Right lobe of liver (tissue), 6 donors: ENCODE measurements at regions not wholly inside any gene's neighbourhood (a gene's known extent, or its start where the extent isn't known, plus 50 kb on each side); places are given as distances from the start of the nearest gene placed in this dataset.

Experiments used
- ATAC-seq, 4 donors: fragments of 200-7000 bp; cut with Tn5 transposase; one replicate each; pipeline ENCODE4 v1.9.1; 2020; ENCODE audit warnings: mild to moderate bottlenecking in 4 of 4, moderate library complexity in 4 of 4
- DNase-seq, 3 donors: peaks; one replicate each; pipeline ENCODE4 v3.0.0-alpha.2; 2020
- H3K27ac ChIP-seq, 3 donors: fragments of 200-600 bp; one replicate each; pipeline ENCODE4 v1.8.0; 2022
- H3K27me3 ChIP-seq, 2 donors: fragments of 200-600 bp; one replicate each; pipeline ENCODE4 v1.8.0; 2022
- H3K36me3 ChIP-seq, 4 donors: fragments of 200-600 bp; sonication (generic) in 1 of 4; one replicate each; pipeline versions ENCODE4 v1.5.1 to v1.8.0; 2017 to 2022; ENCODE audit warnings: control low read depth in 1 of 4
- H3K4me1 ChIP-seq, 4 donors: fragments of 200-600 bp; sonication (generic) in 1 of 4; one replicate each; pipeline versions ENCODE4 v1.5.1 to v1.8.0; 2017 to 2022; ENCODE audit warnings: control low read depth in 1 of 4
- H3K4me3 ChIP-seq, 3 donors: fragments of 200-600 bp; one replicate each; pipeline ENCODE4 v1.8.0; 2022
- H3K9me3 ChIP-seq, 4 donors: fragments of 200-600 bp; sonication (generic) in 1 of 4; one replicate each; pipeline versions ENCODE4 v1.5.1 to v1.8.0; 2017 to 2022; ENCODE audit warnings: control low read depth in 1 of 4
- CTCF ChIP-seq, 4 donors: fragments of 200-600 bp in 3 of 4; fragments of 450-650 bp in 1 of 4; IDR thresholded peaks; one replicate each; pipeline versions ENCODE4 v1.5.1 to v1.8.0; 2016 to 2022; ENCODE audit warnings: antibody characterized with exemption in 4 of 4, mild to moderate bottlenecking in 2 of 4
- POLR2A ChIP-seq: fragments of 450-650 bp; IDR thresholded peaks from one replicate; pipeline ENCODE4 v1.6.1; 2017; ENCODE audit warnings: antibody characterized with exemption, mild to moderate bottlenecking
- WGBS: methylation state at CpG from one replicate; pipeline ENCODE4 v1.1.6; 2018; ENCODE audit warnings: low coverage, low lambda C conversion rate; ENCODE audit not compliant: insufficient coverage; ENCODE audit errors: missing lambda C conversion rate; 5-methylcytosine and 5-hydroxymethylcytosine counted together
- intact Hi-C, 2 donors: fragments of 100-400 bp; cut with DNase I; formaldehyde crosslinking; loops; one replicate each; pipeline versions ENCODE4 v1.11.2 to v1.14.1; 2022
- donor health status: DM: no; HTN: yes; CAD: no.
- donor health status: DM: no; HTN: no; CAD: no.
- donor health status: DM: no; HTN: no; CAD: no.
- donor health status: DM: no; HTN: yes; CAD: no.
- donor health status: DM: no; HTN: yes; CAD: no.

GRCh38 chr3:87468938-87469337 is 192.6 kb upstream of the POU1F1 start:
- H3K4me3 ChIP-seq = no peak overlapping the region
- DNase-seq (no peak), ATAC-seq (no peak)
- no peaks in the 10 kb centered on the region for H3K4me1 ChIP-seq
- intact Hi-C loops = no loop called here
- H3K27ac ChIP-seq = no peak overlapping the region
- TF ChIP-seq POLR2A (no peak), CTCF (IDR thresholded peaks at IDR 0.05) (no peak)
- H3K36me3 ChIP-seq = no peaks in the 10 kb centered on the region
- no peaks in the 10 kb centered on the region for H3K27me3 ChIP-seq
- no peaks in the 10 kb centered on the region for H3K9me3 ChIP-seq

GRCh38 chr3:87468235-87468634 is 191.9 kb upstream of the POU1F1 start:
- no peaks in the 10 kb centered on the region for H3K27me3 ChIP-seq
- DNase-seq = no peak
- intact Hi-C loops = no loop called here
- H3K27ac ChIP-seq = no peak overlapping the region
- WGBS = 4% methylated on average over 2 of the region's 2 CpGs
- TF ChIP-seq CTCF (IDR thresholded peaks at IDR 0.05) (no peak), POLR2A (no peak)
- H3K4me3 ChIP-seq = no peak overlapping the region
- no peak for ATAC-seq
- H3K36me3 ChIP-seq = no peaks in the 10 kb centered on the region
- H3K9me3 ChIP-seq = no peaks in the 10 kb centered on the region
- no peaks in the 10 kb centered on the region for H3K4me1 ChIP-seq

GRCh38 chr3:87462228-87462627 is 185.8 kb upstream of the POU1F1 start:
- no peak overlapping the region for H3K27ac ChIP-seq
- intact Hi-C loops = no loop called here
- no peak overlapping the region for H3K4me3 ChIP-seq
- ATAC-seq = no peak
- no peaks in the 10 kb centered on the region for H3K36me3 ChIP-seq
- H3K27me3 ChIP-seq = no peaks in the 10 kb centered on the region
- no peaks in the 10 kb centered on the region for H3K9me3 ChIP-seq
- no peaks in the 10 kb centered on the region for H3K4me1 ChIP-seq
- TF ChIP-seq POLR2A = no peak
- no peak for DNase-seq

- Histone ChIP-seq H3K36me3 (no peaks in the 10 kb centered on the region), H3K4me3 (no peak overlapping the region), H3K9me3 (no peaks in the 10 kb centered on the region), H3K27me3 (no peaks in the 10 kb centered on the region), H3K27ac (no peak overlapping the region), H3K4me1 (no peaks in the 10 kb centered on the region)
- 52% methylated on average over 2 of the region's 2 CpGs for WGBS
- intact Hi-C loops = no loop called here
- no peak for TF ChIP-seq POLR2A
- TF ChIP-seq CTCF (IDR thresholded peaks at IDR 0.05) = no peak
- ATAC-seq (no peak), DNase-seq (no peak)
Observed at GRCh38 chr3:87461443-87461842, 185.1 kb upstream of the POU1F1 start.

GRCh38 chr3:87461036-87461435 is 184.7 kb upstream of the POU1F1 start:
- intact Hi-C loops = no loop called here
- WGBS = 37% methylated on average over 3 of the region's 3 CpGs
- H3K9me3 ChIP-seq = no peaks in the 10 kb centered on the region
- ATAC-seq (no peak), DNase-seq (no peak)
- TF ChIP-seq CTCF (IDR thresholded peaks at IDR 0.05) (no peak), POLR2A (no peak)
- no peaks in the 10 kb centered on the region for H3K4me1 ChIP-seq
- no peaks in the 10 kb centered on the region for H3K36me3 ChIP-seq
- no peak overlapping the region for H3K4me3 ChIP-seq
- no peaks in the 10 kb centered on the region for H3K27me3 ChIP-seq
- no peak overlapping the region for H3K27ac ChIP-seq
